ENCODE measurements at regions not wholly inside any gene's neighbourhood (a gene's known extent, or its start where the extent isn't known, plus 50 kb on each side); places are given as distances from the start of the nearest gene placed in this dataset.

GRCh38 chr2:173649527-173650219 is 295.0 kb downstream of the CDCA7 start:
- no peak overlapping the region for H3K27ac Mint-ChIP-seq
- TF ChIP-seq GRHL2 (CRISPR knock-in tag; IDR thresholded peaks at IDR 0.05; ENCODE audit: insufficient replicate concordance, severe bottlenecking) (no peak), E2F5 (CRISPR knock-in tag; IDR thresholded peaks at IDR 0.05) (no peak), RELA (CRISPR knock-in tag; IDR thresholded peaks at IDR 0.05; ENCODE audit: borderline replicate concordance) (no peak), NR3C1 (CRISPR knock-in tag; conservative IDR thresholded peaks at IDR 0.05; ENCODE audit: low read depth) (no peak), JAZF1 (CRISPR knock-in tag; IDR thresholded peaks at IDR 0.05) (no peak), ZNF512 (CRISPR knock-in tag; IDR thresholded peaks at IDR 0.05; ENCODE audit: borderline replicate concordance) (no peak), IRF1 (CRISPR knock-in tag; IDR thresholded peaks at IDR 0.05) (no peak), ZNF396 (CRISPR knock-in tag; IDR thresholded peaks at IDR 0.05; ENCODE audit: borderline replicate concordance) (no peak), ZNF317 (CRISPR knock-in tag; IDR thresholded peaks at IDR 0.05; ENCODE audit: borderline replicate concordance, low read depth) (no peak)
- TF ChIP-seq, protein P1, sequence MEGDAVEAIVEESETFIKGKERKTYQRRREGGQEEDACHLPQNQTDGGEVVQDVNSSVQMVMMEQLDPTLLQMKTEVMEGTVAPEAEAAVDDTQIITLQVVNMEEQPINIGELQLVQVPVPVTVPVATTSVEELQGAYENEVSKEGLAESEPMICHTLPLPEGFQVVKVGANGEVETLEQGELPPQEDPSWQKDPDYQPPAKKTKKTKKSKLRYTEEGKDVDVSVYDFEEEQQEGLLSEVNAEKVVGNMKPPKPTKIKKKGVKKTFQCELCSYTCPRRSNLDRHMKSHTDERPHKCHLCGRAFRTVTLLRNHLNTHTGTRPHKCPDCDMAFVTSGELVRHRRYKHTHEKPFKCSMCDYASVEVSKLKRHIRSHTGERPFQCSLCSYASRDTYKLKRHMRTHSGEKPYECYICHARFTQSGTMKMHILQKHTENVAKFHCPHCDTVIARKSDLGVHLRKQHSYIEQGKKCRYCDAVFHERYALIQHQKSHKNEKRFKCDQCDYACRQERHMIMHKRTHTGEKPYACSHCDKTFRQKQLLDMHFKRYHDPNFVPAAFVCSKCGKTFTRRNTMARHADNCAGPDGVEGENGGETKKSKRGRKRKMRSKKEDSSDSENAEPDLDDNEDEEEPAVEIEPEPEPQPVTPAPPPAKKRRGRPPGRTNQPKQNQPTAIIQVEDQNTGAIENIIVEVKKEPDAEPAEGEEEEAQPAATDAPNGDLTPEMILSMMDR (IDR thresholded peaks at IDR 0.05), result no peak
- TF ChIP-seq, protein P2, sequence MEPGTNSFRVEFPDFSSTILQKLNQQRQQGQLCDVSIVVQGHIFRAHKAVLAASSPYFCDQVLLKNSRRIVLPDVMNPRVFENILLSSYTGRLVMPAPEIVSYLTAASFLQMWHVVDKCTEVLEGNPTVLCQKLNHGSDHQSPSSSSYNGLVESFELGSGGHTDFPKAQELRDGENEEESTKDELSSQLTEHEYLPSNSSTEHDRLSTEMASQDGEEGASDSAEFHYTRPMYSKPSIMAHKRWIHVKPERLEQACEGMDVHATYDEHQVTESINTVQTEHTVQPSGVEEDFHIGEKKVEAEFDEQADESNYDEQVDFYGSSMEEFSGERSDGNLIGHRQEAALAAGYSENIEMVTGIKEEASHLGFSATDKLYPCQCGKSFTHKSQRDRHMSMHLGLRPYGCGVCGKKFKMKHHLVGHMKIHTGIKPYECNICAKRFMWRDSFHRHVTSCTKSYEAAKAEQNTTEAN (CRISPR knock-in tag; IDR thresholded peaks at IDR 0.05), result no peak
- TF ChIP-seq, protein P3, sequence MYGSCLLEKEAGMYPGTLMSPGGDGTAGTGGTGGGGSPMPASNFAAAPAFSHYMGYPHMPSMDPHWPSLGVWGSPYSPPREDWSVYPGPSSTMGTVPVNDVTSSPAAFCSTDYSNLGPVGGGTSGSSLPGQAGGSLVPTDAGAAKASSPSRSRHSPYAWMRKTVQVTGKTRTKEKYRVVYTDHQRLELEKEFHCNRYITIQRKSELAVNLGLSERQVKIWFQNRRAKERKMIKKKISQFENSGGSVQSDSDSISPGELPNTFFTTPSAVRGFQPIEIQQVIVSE (CRISPR knock-in tag; IDR thresholded peaks at IDR 0.05; ENCODE audit: borderline replicate concordance), result no peak
- H3K4me3 Mint-ChIP-seq, result no peak overlapping the region
- no peaks in the 10 kb centered on the region for H3K36me3 Mint-ChIP-seq
- peaks cover 24% of the 10 kb centered on the region for H3K4me1 Mint-ChIP-seq
- H3K27me3 Mint-ChIP-seq (ENCODE audit: low read depth), result no peaks in the 10 kb centered on the region
- ATAC-seq, result no peak
- peaks cover 3% of the 10 kb centered on the region; the same call in 1 of the 2 replicates for H3K9me3 Mint-ChIP-seq
- no peak for DNase-seq (ENCODE audit: low spot score)
- ChIA-PET POLR2A (no interaction called here), CTCF (no interaction called here)

DNA sequence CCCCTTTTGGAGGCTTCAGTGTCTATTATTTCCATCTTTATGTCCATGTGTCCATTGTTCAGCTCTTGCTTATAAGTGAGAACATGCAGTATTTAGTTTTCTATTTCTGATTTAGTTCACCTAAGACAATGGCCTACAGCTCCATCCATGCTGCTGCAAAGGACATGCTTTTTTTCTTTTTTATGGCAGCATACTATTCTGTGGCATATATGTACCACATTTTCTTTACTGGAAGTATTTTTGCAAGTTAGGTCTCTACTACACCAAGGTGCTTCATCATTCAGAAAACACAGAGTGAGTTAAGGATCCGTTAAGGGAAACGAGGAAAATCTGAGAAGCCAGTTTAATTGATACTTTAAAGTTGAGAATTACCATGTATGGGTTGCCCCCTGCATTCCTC is 297.2 kb downstream of the CDCA7 start:
- no peak overlapping the region for H3K4me3 Mint-ChIP-seq
- peaks cover 24% of the 10 kb centered on the region for H3K4me1 Mint-ChIP-seq
- no peak for ATAC-seq
- CTCF ChIA-PET, result interaction anchor here (1.1 kb wide), 1 partner anchor 811 kb away, joined by 3 read pairs; no protein-coding TSS in a partner anchor
- H3K36me3 Mint-ChIP-seq, result no peaks in the 10 kb centered on the region
- H3K9me3 Mint-ChIP-seq, result peaks cover 3% of the 10 kb centered on the region; the same call in 1 of the 2 replicates
- H3K27ac Mint-ChIP-seq, result no peak overlapping the region
- no peaks in the 10 kb centered on the region for H3K27me3 Mint-ChIP-seq (ENCODE audit: low read depth)
- POLR2A ChIA-PET, result no interaction called here
- no peak for DNase-seq (ENCODE audit: low spot score)
- TF ChIP-seq ZNF138 (CRISPR knock-in tag; conservative IDR thresholded peaks at IDR 0.05), result no peak
- TF ChIP-seq MYBL2 (CRISPR knock-in tag; IDR thresholded peaks at IDR 0.05), result no peak
- TF ChIP-seq SP1 (CRISPR knock-in tag; conservative IDR thresholded peaks at IDR 0.05), result no peak
- TF ChIP-seq NR1H2 (CRISPR knock-in tag; IDR thresholded peaks at IDR 0.05), result no peak
- TF ChIP-seq CREB1 (CRISPR knock-in tag; IDR thresholded peaks at IDR 0.05), result no peak
- no peak for TF ChIP-seq AR (CRISPR knock-in tag; IDR thresholded peaks at IDR 0.05)
- TF ChIP-seq, protein P4, sequence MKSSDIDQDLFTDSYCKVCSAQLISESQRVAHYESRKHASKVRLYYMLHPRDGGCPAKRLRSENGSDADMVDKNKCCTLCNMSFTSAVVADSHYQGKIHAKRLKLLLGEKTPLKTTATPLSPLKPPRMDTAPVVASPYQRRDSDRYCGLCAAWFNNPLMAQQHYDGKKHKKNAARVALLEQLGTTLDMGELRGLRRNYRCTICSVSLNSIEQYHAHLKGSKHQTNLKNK (CRISPR knock-in tag; IDR thresholded peaks at IDR 0.05), result no peak
- TF ChIP-seq ZNF396 (CRISPR knock-in tag; IDR thresholded peaks at IDR 0.05; ENCODE audit: borderline replicate concordance), result no peak
- TF ChIP-seq GRHL2 (CRISPR knock-in tag; IDR thresholded peaks at IDR 0.05; ENCODE audit: insufficient replicate concordance, severe bottlenecking), result no peak
- no peak for TF ChIP-seq TEAD4 (CRISPR knock-in tag; IDR thresholded peaks at IDR 0.05)
- TF ChIP-seq SMAD3 (CRISPR knock-in tag; IDR thresholded peaks at IDR 0.05; ENCODE audit: borderline replicate concordance), result no peak
- no peak for TF ChIP-seq ZNF232 (CRISPR knock-in tag; IDR thresholded peaks at IDR 0.05)
- TF ChIP-seq ZNF416 (CRISPR knock-in tag; IDR thresholded peaks at IDR 0.05), result no peak
- TF ChIP-seq ATF1 (CRISPR knock-in tag; IDR thresholded peaks at IDR 0.05), result no peak
- TF ChIP-seq ETV6 (CRISPR knock-in tag; IDR thresholded peaks at IDR 0.05), result no peak

All from WTC11 (cell line).